Type B pancreatic cell (in vitro differentiated cells): ENCODE measurements at regions not wholly inside any gene's neighbourhood (a gene's known extent, or its start where the extent isn't known, plus 50 kb on each side); places are given as distances from the start of the nearest gene placed in this dataset.
"Not testable (repeated sequence)": the region's sequence is repeated elsewhere in the genome, so short reads cannot be mapped to it uniquely, and the experiment has no call there.

Experiments
- DNase-seq: peaks from one replicate; pipeline ENCODE4 v3.0.0; 2021; ENCODE audit warnings: mixed read lengths; ENCODE audit not compliant: unreplicated experiment; ENCODE audit errors: extremely low spot score
- H3K27ac Mint-ChIP-seq: 2 replicates; pipeline ENCODE4 v1.8.0; 2021; ENCODE audit warnings: mild to moderate bottlenecking, mixed read lengths
- H3K27me3 Mint-ChIP-seq: 2 replicates; pipeline ENCODE4 v1.8.0; 2021; ENCODE audit warnings: mixed read lengths
- H3K36me3 Mint-ChIP-seq: 2 replicates; pipeline ENCODE4 v1.8.0; 2021; ENCODE audit warnings: mixed read lengths
- H3K4me1 Mint-ChIP-seq: one replicate; pipeline ENCODE4 v1.8.0; 2021; ENCODE audit warnings: mixed read lengths; ENCODE audit not compliant: unreplicated experiment
- H3K4me3 Mint-ChIP-seq: 2 replicates; pipeline ENCODE4 v1.8.0; 2021; ENCODE audit warnings: mild to moderate bottlenecking, mixed read lengths
- H3K9me3 Mint-ChIP-seq: 2 replicates; pipeline ENCODE4 v1.8.0; 2021; ENCODE audit warnings: mixed read lengths
- TF ChIP-seq, protein P1 (sequence below): fragments of 200-600 bp; sonication (generic); conservative IDR thresholded peaks from 2 replicates; pipeline ENCODE4 v1.5.0; 2021; ENCODE audit warnings: antibody characterized with exemption, mild to moderate bottlenecking

DNA sequence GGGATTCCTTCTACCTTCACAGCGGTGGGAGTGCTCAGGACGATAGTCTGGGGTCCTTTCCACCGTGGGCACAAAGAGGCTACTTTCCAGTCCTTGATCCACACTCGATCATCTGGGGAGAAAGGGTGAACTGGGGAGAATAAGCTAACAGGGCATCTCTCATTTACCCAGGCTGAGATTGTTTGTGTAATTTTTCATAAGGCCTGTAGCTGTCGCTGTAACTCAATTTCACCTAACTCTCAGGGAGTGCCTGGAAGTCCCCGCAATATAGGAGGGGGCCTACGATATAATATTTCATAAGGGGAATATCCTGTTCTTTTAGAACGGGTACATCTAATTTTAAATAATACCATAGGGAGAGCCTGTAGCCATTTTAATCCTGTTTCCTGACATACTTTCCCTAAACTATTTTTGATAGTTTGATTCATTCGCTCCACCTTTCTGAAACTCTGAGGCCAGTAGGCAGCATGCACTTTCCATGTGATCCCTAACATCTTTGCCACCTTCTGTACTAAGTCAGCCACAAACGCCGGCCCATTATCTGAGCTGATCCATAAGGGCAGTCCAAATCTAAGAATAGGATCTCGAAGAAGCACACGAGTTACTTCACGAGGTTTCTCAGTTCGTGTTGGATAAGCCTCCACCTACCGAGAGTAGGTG, 127.2 kb upstream of the CCZ1B start:
- H3K27me3 Mint-ChIP-seq, H3K4me1 Mint-ChIP-seq, H3K9me3 Mint-ChIP-seq, DNase-seq, H3K36me3 Mint-ChIP-seq: not testable (repeated sequence)
- TF ChIP-seq, protein P1, sequence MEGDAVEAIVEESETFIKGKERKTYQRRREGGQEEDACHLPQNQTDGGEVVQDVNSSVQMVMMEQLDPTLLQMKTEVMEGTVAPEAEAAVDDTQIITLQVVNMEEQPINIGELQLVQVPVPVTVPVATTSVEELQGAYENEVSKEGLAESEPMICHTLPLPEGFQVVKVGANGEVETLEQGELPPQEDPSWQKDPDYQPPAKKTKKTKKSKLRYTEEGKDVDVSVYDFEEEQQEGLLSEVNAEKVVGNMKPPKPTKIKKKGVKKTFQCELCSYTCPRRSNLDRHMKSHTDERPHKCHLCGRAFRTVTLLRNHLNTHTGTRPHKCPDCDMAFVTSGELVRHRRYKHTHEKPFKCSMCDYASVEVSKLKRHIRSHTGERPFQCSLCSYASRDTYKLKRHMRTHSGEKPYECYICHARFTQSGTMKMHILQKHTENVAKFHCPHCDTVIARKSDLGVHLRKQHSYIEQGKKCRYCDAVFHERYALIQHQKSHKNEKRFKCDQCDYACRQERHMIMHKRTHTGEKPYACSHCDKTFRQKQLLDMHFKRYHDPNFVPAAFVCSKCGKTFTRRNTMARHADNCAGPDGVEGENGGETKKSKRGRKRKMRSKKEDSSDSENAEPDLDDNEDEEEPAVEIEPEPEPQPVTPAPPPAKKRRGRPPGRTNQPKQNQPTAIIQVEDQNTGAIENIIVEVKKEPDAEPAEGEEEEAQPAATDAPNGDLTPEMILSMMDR, result peak; percentile 73
- peak overlapping the region; percentile 91 for H3K27ac Mint-ChIP-seq
- H3K4me3 Mint-ChIP-seq, result peak overlapping the region; percentile 27

DNA sequence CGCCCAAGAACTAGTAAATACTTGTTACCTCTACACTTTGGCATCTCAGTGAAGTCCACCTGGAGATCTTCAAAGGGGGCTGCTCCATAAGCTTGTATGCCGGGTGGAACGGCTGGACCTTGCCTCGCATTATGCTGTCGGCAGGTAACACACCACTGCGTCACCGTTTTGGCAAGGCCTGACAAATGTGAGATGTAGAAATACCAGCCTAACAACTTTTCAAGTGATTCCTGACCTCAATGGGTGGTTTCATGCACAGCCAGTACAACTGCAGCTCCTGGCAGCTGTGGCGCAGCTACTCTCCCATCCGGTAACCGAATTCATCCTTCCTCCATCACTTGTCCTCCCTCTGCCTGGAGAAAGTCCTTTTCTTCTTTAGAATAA, 127.7 kb upstream of the CCZ1B start:
- Mint-ChIP-seq H3K4me3 (peak overlapping the region; percentile 27), H3K27ac (peak overlapping the region; percentile 91)
- DNase-seq, H3K4me1 Mint-ChIP-seq, H3K36me3 Mint-ChIP-seq, H3K27me3 Mint-ChIP-seq, H3K9me3 Mint-ChIP-seq: not testable (repeated sequence)

DNA sequence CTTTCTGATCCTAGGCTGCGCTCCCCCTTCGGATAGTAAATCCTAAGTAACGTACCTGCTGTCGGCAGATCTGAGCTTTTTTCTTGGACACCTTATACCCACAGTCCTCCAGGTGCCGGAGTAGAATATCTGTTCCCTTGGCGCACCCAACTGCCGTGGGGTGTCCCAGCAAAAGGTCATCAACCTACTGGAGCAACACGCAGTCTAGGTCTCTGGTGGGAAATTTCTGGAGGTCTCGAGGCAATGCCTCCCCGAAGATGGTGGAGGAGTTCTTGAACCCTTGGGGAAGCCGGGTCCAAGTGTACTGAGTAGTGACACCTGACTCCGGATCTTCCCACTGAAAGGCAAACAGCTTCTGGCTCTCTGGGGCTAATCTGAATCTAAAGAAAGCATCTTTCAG, 129.3 kb upstream of the CCZ1B start:
- H3K27me3 Mint-ChIP-seq, H3K36me3 Mint-ChIP-seq, H3K4me3 Mint-ChIP-seq, H3K27ac Mint-ChIP-seq, H3K4me1 Mint-ChIP-seq, H3K9me3 Mint-ChIP-seq, DNase-seq: not testable (repeated sequence)

DNA sequence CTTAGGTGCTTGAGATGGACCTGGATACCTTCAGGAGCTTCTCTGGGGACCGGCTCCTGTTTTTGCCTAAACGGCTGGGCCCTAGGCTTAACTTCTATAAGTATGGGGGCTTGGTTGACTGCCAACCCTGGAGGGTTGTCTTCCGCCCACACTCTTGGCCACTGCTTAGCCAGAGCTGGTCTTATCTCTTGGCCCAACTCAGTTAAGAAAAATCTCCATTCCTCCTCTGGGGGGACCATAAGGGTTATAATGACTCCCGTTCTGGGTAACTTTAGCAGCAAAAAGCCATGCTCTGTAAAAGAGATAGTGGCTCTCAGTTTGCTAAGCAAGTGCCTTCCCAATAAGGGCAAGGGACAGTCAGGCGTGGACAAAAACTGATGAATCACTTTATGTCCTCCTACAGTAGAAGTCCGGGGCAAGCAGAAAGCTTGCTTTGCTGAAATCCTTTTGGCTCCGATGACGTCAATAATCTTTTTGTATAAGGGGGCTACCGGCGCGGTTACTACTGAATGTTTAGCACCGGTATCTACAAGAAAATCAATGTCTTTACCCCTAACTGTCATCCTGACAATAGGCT, 130.0 kb upstream of the CCZ1B start:
- not testable (repeated sequence) for DNase-seq, H3K27me3 Mint-ChIP-seq, H3K36me3 Mint-ChIP-seq, H3K9me3 Mint-ChIP-seq, H3K4me3 Mint-ChIP-seq, H3K4me1 Mint-ChIP-seq, H3K27ac Mint-ChIP-seq

DNA sequence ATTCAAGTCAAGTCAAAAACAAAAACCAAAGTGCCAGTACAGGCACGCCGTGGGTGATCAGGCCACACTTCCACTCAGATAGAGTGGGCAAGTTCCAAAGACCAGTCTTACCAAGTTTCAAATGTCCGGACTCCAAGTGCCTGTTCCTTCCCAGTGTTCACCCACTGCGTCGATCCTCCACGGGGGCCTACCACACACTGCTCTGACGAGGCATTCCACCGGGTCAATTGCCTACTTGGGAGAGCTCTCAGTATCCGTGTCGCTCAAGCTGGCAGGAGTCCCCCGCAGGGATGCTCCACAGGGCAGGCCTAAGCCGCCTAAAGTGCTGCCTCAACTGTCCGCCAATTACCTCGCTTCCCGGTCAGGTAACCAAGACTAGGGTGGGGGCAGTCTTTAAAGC, 132.3 kb upstream of the CCZ1B start:
- H3K36me3 Mint-ChIP-seq, H3K27ac Mint-ChIP-seq, DNase-seq, H3K4me1 Mint-ChIP-seq, H3K4me3 Mint-ChIP-seq, H3K27me3 Mint-ChIP-seq: not testable (repeated sequence)
- H3K9me3 Mint-ChIP-seq, result peaks cover 16% of the 10 kb centered on the region

DNA sequence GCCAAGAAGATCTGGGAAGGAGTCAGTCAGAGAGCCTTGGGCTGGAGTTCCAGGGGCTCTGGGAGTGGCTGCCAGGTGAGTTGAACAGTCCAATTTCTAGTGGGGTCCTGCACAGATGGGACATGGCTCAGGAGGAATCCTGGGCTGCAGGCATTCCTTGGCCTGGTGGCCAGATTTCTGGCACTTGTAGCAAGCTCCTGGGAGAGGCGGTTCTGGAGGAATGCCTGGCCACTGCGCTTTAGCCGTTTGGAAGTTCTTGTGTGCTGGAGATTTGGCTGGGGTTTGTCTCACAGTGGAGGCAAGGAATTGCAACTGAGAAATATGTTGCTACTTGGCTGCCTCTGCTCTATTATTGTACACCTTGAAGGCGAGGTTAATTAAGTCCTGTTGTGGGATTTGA, 133.9 kb upstream of the CCZ1B start:
- H3K4me3 Mint-ChIP-seq, H3K36me3 Mint-ChIP-seq, H3K27me3 Mint-ChIP-seq, H3K4me1 Mint-ChIP-seq, DNase-seq, H3K27ac Mint-ChIP-seq: not testable (repeated sequence)
- H3K9me3 Mint-ChIP-seq, result peaks cover 16% of the 10 kb centered on the region

DNA sequence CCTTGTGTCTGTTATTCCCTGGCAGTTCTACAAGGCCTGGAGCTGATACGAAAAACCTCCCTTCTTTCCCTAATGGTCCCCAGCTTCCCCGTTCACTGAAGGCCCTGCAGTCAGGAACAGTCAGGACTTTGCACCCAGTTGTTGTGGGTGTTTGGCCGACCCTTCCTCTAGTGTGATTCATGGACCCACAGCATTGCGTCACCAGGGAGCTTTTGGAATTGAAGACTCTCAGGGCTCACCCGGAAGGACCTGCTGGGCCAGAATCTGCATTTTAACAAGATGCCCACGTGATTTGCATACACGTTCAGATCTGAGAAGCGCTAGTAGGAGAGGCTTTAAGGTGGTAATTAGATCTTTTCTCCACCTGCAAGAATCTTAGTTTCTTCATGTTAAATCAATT, 136.8 kb upstream of the CCZ1B start:
- not testable (repeated sequence) for H3K36me3 Mint-ChIP-seq, H3K27me3 Mint-ChIP-seq, H3K4me1 Mint-ChIP-seq, DNase-seq, H3K27ac Mint-ChIP-seq, H3K4me3 Mint-ChIP-seq
- H3K9me3 Mint-ChIP-seq, result peaks cover 16% of the 10 kb centered on the region

DNA sequence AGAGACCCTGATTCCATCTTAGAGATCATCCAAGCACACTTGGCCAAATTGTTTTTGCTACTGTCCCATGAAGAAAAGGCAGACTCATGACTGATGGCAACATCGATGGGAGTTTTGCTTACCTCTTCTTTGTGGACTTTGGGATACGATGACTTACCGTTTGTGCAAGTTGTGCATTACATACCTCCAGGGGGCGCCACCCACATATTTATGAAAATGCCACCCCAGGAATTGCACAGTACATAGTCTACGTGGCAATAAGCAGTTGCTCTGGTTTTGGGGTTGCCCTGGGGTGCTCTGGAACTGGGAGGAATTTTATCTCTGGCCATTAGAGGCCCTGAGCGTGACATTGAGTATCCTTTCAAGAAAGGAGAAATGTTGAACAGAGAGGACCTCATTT, 139.0 kb upstream of the CCZ1B start:
- H3K9me3 Mint-ChIP-seq, result peaks cover 16% of the 10 kb centered on the region
- TF ChIP-seq, protein P1, result peak; percentile 64
- H3K36me3 Mint-ChIP-seq, result not testable (repeated sequence)

DNA sequence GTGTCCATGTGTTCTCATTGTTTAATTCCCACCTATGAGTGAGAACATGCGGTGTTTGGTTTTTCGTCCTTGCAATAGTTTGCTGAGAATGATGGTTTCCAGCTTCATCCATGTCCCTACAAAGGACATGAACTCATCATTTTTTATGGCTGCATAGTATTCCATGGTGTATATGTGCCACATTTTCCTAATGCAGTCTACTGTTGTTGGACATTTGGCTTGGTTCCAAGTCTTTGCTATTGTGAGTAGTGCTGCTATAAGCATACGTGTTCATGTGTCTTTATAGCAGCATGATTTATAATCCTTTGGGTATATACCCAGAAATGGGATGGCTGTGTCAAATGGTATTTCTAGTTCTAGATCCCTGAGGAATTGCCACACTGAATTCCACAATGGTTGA, 144.1 kb upstream of the CCZ1B start:
- H3K36me3 Mint-ChIP-seq, DNase-seq, H3K4me3 Mint-ChIP-seq, H3K9me3 Mint-ChIP-seq, H3K27ac Mint-ChIP-seq, H3K4me1 Mint-ChIP-seq, H3K27me3 Mint-ChIP-seq: not testable (repeated sequence)

More for the DNA sequence above, 139.0 kb upstream of the CCZ1B start:
- not testable (repeated sequence) for H3K4me3 Mint-ChIP-seq, H3K27me3 Mint-ChIP-seq, H3K4me1 Mint-ChIP-seq, H3K27ac Mint-ChIP-seq
- peak; percentile 70 for DNase-seq

DNA sequence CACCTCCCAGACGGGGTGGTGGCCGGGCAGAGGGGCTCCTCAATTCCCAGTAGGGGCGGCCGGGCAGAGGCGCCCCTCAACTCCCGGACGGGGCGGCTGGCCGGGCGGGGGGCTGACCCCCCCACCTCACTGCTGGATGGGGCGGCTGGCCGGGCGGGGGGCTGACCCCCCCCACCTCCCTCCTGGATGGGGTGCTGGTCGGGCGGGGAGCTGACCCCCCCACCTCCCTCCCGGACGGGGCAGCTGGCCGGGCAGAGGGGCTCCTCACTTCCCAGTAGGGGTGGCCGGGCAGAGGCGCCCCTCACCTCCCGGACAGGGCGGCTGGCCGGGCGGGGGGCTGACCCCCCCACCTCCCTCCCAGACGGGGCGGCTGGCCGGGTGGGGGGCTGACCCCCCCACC, 148.8 kb upstream of the CCZ1B start:
- not testable (repeated sequence) for H3K4me3 Mint-ChIP-seq, H3K4me1 Mint-ChIP-seq, H3K27me3 Mint-ChIP-seq, DNase-seq, H3K36me3 Mint-ChIP-seq, H3K27ac Mint-ChIP-seq, H3K9me3 Mint-ChIP-seq

DNA sequence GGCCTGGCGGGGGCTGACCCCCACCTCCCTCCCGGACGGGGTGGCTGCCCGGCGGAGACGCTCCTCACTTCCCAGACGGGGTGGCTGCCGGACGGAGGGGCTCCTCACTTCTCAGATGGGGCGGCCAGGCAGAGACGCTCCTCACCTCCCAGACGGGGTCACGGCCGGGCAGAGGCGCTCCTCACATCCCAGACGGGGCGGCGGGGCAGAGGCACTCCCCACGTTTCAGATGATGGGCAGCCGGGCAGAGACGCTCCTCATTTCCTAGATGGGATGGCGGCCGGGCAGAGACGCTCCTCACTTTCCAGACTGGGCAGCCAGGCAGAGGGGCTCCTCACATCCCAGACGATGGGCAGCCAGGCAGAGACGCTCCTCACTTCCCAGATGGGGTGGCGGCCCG, 149.3 kb upstream of the CCZ1B start:
- H3K9me3 Mint-ChIP-seq, H3K4me1 Mint-ChIP-seq, H3K36me3 Mint-ChIP-seq, H3K27me3 Mint-ChIP-seq, H3K4me3 Mint-ChIP-seq, H3K27ac Mint-ChIP-seq, DNase-seq: not testable (repeated sequence)

DNA sequence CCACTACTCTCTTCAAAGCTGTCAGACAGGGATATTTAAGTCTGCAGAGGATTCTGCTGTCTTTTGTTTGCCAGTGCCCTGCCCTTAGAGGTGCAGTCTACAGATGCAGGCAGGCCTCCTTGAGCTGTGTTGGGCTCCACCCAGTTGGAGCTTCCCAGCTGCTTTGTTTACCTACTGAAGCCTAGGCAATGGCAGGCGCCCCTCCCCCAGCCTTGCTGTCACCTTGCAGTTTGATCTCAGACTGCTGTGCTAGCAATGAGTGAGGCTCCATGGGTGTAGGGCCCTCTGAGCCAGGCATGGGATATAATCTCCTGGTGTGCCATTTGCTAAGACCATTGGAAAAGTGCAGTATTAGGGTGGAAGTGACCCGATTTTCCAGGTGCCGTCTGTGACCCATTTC, 151.3 kb upstream of the CCZ1B start:
- H3K27me3 Mint-ChIP-seq, DNase-seq, H3K4me3 Mint-ChIP-seq, H3K4me1 Mint-ChIP-seq, H3K9me3 Mint-ChIP-seq, H3K27ac Mint-ChIP-seq, H3K36me3 Mint-ChIP-seq: not testable (repeated sequence)

DNA sequence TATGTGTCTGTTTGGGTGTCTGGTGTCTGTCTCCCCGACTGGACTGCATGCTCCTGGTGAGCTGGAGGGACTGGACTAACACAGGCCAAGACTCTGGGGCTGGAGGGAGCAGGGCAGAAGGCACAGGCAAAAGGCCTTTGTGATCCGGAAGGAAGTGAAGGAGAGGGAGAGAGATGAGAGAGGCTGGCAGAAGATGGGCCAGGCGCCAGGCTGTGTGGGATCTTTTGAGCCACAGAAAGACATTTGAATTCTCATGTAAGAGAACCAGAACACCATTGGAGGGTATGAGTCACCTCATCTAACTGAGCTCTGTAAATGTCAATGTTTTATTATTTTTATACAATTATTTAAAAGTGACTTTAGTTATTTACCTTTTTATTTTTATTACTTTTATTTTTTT, 152.3 kb upstream of the CCZ1B start:
- H3K27me3 Mint-ChIP-seq, H3K27ac Mint-ChIP-seq, H3K36me3 Mint-ChIP-seq, H3K4me3 Mint-ChIP-seq, H3K4me1 Mint-ChIP-seq, H3K9me3 Mint-ChIP-seq, DNase-seq: not testable (repeated sequence)
